ENCODE measurements at regions not wholly inside any gene's neighbourhood (a gene's known extent, or its start where the extent isn't known, plus 50 kb on each side); places are given as distances from the start of the nearest gene placed in this dataset.

GRCh38 chr15:57849317-57849716 is 142.8 kb downstream of the POLR2M start:
- no peak for TF ChIP-seq CTCF (IDR thresholded peaks at IDR 0.05)
- TF ChIP-seq POLR2A (IDR thresholded peaks at IDR 0.05): no peak
